ENCODE measurements at regions not wholly inside any gene's neighbourhood (a gene's known extent, or its start where the extent isn't known, plus 50 kb on each side); places are given as distances from the start of the nearest gene placed in this dataset.

- no peak for TF ChIP-seq CTCF (IDR thresholded peaks at IDR 0.05; ENCODE audit: insufficient read depth, low read length, poor library complexity, severe bottlenecking)
- TF ChIP-seq EZH2phosphoT487 (conservative IDR thresholded peaks at IDR 0.05; ENCODE audit: low read length): no peak
Measured at GRCh38 chr2:173612354-173612753, 257.7 kb downstream of the CDCA7 start.
